HCT116 (cell line): ENCODE measurements at regions not wholly inside any gene's neighbourhood (a gene's known extent, or its start where the extent isn't known, plus 50 kb on each side); places are given as distances from the start of the nearest gene placed in this dataset.

ENCODE experiments used
- ATAC-seq: fragments of 200-7000 bp; cut with Tn5 transposase; 2 replicates; pipeline ENCODE4 v1.9.1; 2020; ENCODE audit warnings: mild to moderate bottlenecking, moderate library complexity
- BruUV-seq: library from RNA; stranded (reverse); fragments of 400-500 nt; replicated peaks from 2 replicates; lab custom pipeline; 2021; lab: Mats Ljungman, UMichigan
- CTCF ChIA-PET: fragments of 300-600 bp; sonication (Branson Sonifier 250); formaldehyde crosslinking; loops from one replicate; lab custom pipeline; 2021; ENCODE audit warnings: antibody characterized with exemption; lab: Charles Lee
- POLR2A ChIA-PET: fragments of 300-600, 350-600 bp; sonication (Branson Sonifier 250); formaldehyde crosslinking; loops from one replicate; lab custom pipeline; 2021; ENCODE audit warnings: antibody characterized with exemption; lab: Charles Lee
- RAD21 ChIA-PET, 2 experiments: fragments of 300-600 bp; sonication (Branson Sonifier 250); formaldehyde crosslinking; loops; one replicate each; lab custom pipeline; 2023; ENCODE audit warnings: low total read pairs in 2 of 2; ENCODE audit not compliant: uncharacterized antibody in 2 of 2, unreplicated experiment in 2 of 2, low non-redundant PET in 1 of 2; lab: Charles Lee
- DNase-seq: peaks from one replicate; pipeline ENCODE4 v3.0.0-alpha.2; 2010; ENCODE audit warnings: low read depth, low spot score
- H2AFZ ChIP-seq: fragments of 200-600 bp; shearing (Covaris generic), sonication (generic); 2 replicates; pipeline ENCODE4 v1.6.1; 2017; ENCODE audit warnings: low read depth, mixed run types, mixed read lengths, antibody characterized with exemption, low read length; ENCODE audit not compliant: poor library complexity, severe bottlenecking
- H3K27ac ChIP-seq: 2 replicates; pipeline ENCODE4 v1.5.1; 2012; ENCODE audit warnings: low read depth, low read length
- H3K27me3 ChIP-seq: fragments of 200-600 bp; sonication (generic); 2 replicates; pipeline ENCODE4 v1.6.1; 2016; ENCODE audit warnings: mixed run types, low read length, mixed read lengths; ENCODE audit not compliant: insufficient read depth
- H3K36me3 ChIP-seq, 2 experiments: fragments of 200-500 bp in 1 of 2; fragments of 200-600 bp in 1 of 2; sonication (Bioruptor generic) in 1 of 2; sonication (generic) in 1 of 2; 2 replicates each; pipeline versions ENCODE4 v1.5.1 to v1.6.1; 2014 to 2016; ENCODE audit warnings: low read length in 2 of 2, inconsistent platforms in 1 of 2, mixed read lengths in 1 of 2, mixed run types in 1 of 2; ENCODE audit not compliant: insufficient read depth in 2 of 2, control insufficient read depth in 1 of 2
- H3K4me1 ChIP-seq, 2 experiments: fragments of 200-600 bp in 1 of 2; sonication (generic) in 1 of 2; 2 replicates each; pipeline versions ENCODE4 v1.5.1 to v1.6.1; 2012 to 2017; ENCODE audit warnings: low read length in 2 of 2, inconsistent platforms in 1 of 2, mild to moderate bottlenecking in 1 of 2, mixed read lengths in 1 of 2, mixed run types in 1 of 2, moderate library complexity in 1 of 2; ENCODE audit not compliant: insufficient read depth in 2 of 2, control insufficient read depth in 1 of 2
- H3K4me2 ChIP-seq: fragments of 200-600 bp; sonication (generic); 2 replicates; pipeline ENCODE4 v1.6.1; 2017; ENCODE audit warnings: mixed run types, low read length, mixed read lengths
- H3K4me3 ChIP-seq, 2 experiments: fragments of 200-600 bp in 1 of 2; sonication (generic) in 1 of 2; replicated peaks in 1 of 2; 2 replicates each; pipeline ENCODE4 v1.5.1; 2011 to 2016; ENCODE audit warnings: low read length in 2 of 2, control low read depth in 1 of 2, low read depth in 1 of 2, mild to moderate bottlenecking in 1 of 2, mixed read lengths in 1 of 2, mixed run types in 1 of 2
- H3K79me2 ChIP-seq: fragments of 200-600 bp; sonication (generic); 2 replicates; pipeline ENCODE4 v1.6.1; 2017; ENCODE audit warnings: mild to moderate bottlenecking, mixed run types, low read length, moderate library complexity, mixed read lengths; ENCODE audit not compliant: insufficient read depth
- H3K9ac ChIP-seq: fragments of 200-600 bp; sonication (generic); 2 replicates; pipeline ENCODE4 v1.6.1; 2016; ENCODE audit warnings: low read length, mixed read lengths
- H3K9me2 ChIP-seq: fragments of 200-600 bp; sonication (generic), shearing (Covaris generic); 2 replicates; pipeline ENCODE4 v1.6.1; 2017; ENCODE audit warnings: mixed run types, mild to moderate bottlenecking, moderate library complexity; ENCODE audit not compliant: insufficient read depth
- H3K9me3 ChIP-seq, 2 experiments: fragments of 200-500 bp in 1 of 2; fragments of 200-600 bp in 1 of 2; sonication (Bioruptor generic) in 1 of 2; sonication (generic) in 1 of 2; 2 replicates each; pipeline ENCODE4 v1.6.1; 2014 to 2017; ENCODE audit warnings: low read length in 2 of 2, mixed read lengths in 2 of 2, inconsistent platforms in 1 of 2, low read depth in 1 of 2, mild to moderate bottlenecking in 1 of 2, mixed run types in 1 of 2, moderate library complexity in 1 of 2; ENCODE audit not compliant: control insufficient read depth in 1 of 2, insufficient read depth in 1 of 2
- H4K20me1 ChIP-seq: fragments of 200-600 bp; sonication (generic), shearing (Covaris generic); 2 replicates; pipeline ENCODE4 v1.6.1; 2017; ENCODE audit warnings: mixed run types, mild to moderate bottlenecking, moderate library complexity; ENCODE audit not compliant: insufficient read depth
- CBX3 ChIP-seq: IDR thresholded peaks from 2 replicates; pipeline ENCODE4 v1.6.1; 2012; ENCODE audit warnings: low read depth
- CEBPB ChIP-seq: IDR thresholded peaks from 2 replicates; pipeline ENCODE4 v1.6.1; 2012; ENCODE audit warnings: low read depth
- EGR1 ChIP-seq: IDR thresholded peaks from 2 replicates; pipeline ENCODE4 v1.6.1; 2012; ENCODE audit warnings: low read depth
- ELF1 ChIP-seq: IDR thresholded peaks from 2 replicates; pipeline ENCODE4 v1.6.1; 2012; ENCODE audit warnings: low read depth, borderline replicate concordance
- EZH2 ChIP-seq: fragments of 200-600 bp; sonication (generic); IDR thresholded peaks from 2 replicates; pipeline ENCODE4 v1.6.1; 2017; ENCODE audit warnings: antibody characterized with exemption, mixed run types
- EZH2phosphoT487 ChIP-seq: fragments of 200-600 bp; IDR thresholded peaks from 2 replicates; pipeline ENCODE4 v1.6.1; 2018; ENCODE audit warnings: antibody characterized with exemption, borderline replicate concordance
- FOSL1 ChIP-seq: IDR thresholded peaks from 2 replicates; pipeline ENCODE4 v1.6.1; 2012; ENCODE audit warnings: low read depth
- JUND ChIP-seq: IDR thresholded peaks from 2 replicates; pipeline ENCODE4 v1.6.1; 2012
- POLR2A ChIP-seq: IDR thresholded peaks from 2 replicates; pipeline ENCODE4 v1.7.0; 2011; ENCODE audit warnings: borderline replicate concordance; ENCODE audit not compliant: insufficient read depth, insufficient read length; ENCODE audit errors: extremely low read depth
- POLR2AphosphoS5 ChIP-seq: IDR thresholded peaks from 2 replicates; pipeline ENCODE4 v1.6.1; 2011; ENCODE audit warnings: mild to moderate bottlenecking, low read depth, low read length, moderate library complexity
- SIN3A ChIP-seq: IDR thresholded peaks from 2 replicates; pipeline ENCODE4 v1.6.1; 2012; ENCODE audit warnings: low read depth
- SP1 ChIP-seq: IDR thresholded peaks from 2 replicates; pipeline ENCODE4 v1.6.1; 2012; ENCODE audit warnings: low read depth
- SRF ChIP-seq: IDR thresholded peaks from 2 replicates; pipeline ENCODE4 v1.6.1; 2012; ENCODE audit warnings: low read depth
- TCF7L2 ChIP-seq: IDR thresholded peaks from 2 replicates; pipeline ENCODE4 v1.7.0; 2011; ENCODE audit warnings: borderline replicate concordance, inconsistent platforms; ENCODE audit not compliant: insufficient read depth, insufficient read length; ENCODE audit errors: extremely low read depth
- YY1 ChIP-seq: IDR thresholded peaks from 2 replicates; pipeline ENCODE4 v1.6.1; 2011; ENCODE audit warnings: low read length, low read depth, moderate library complexity, mild to moderate bottlenecking; ENCODE audit not compliant: insufficient replicate concordance; ENCODE audit errors: extremely low read depth
- ZNF274 ChIP-seq: fragments of 200-500 bp; sonication (Bioruptor generic); IDR thresholded peaks from 2 replicates; pipeline ENCODE4 v1.6.1; 2014; ENCODE audit warnings: mild to moderate bottlenecking, low read depth, low read length, inconsistent platforms
- intact Hi-C: fragments of 100-400 bp; cut with micrococcal nuclease; formaldehyde crosslinking; loops from 2 replicates; pipeline ENCODE4 v1.10.0; 2022
- TF ChIP-seq, protein P1 (sequence below), 3 experiments: fragments of 200-600 bp in 1 of 3; sonication (generic) in 1 of 3; IDR thresholded peaks in 2 of 3; conservative IDR thresholded peaks in 1 of 3; 2 replicates each; pipeline ENCODE4 v1.5.1; 2012 to 2017; ENCODE audit warnings: low read depth in 2 of 3, low read length in 2 of 3, antibody characterized with exemption in 1 of 3, borderline replicate concordance in 1 of 3, control low read depth in 1 of 3, mild to moderate bottlenecking in 1 of 3, mixed read lengths in 1 of 3, mixed run types in 1 of 3, moderate library complexity in 1 of 3; ENCODE audit not compliant: insufficient read depth in 1 of 3
- TF ChIP-seq, protein P2 (sequence below): IDR thresholded peaks from 2 replicates; pipeline ENCODE4 v1.6.1; 2012; ENCODE audit warnings: low read depth
- TF ChIP-seq, protein P3 (sequence below): IDR thresholded peaks from 2 replicates; pipeline ENCODE4 v1.6.1; 2011; ENCODE audit warnings: mild to moderate bottlenecking, low read length, moderate library complexity; ENCODE audit not compliant: insufficient replicate concordance; ENCODE audit errors: extremely low read depth
- TF ChIP-seq, protein P4 (sequence below): IDR thresholded peaks from 2 replicates; pipeline ENCODE4 v1.6.1; 2012

DNA sequence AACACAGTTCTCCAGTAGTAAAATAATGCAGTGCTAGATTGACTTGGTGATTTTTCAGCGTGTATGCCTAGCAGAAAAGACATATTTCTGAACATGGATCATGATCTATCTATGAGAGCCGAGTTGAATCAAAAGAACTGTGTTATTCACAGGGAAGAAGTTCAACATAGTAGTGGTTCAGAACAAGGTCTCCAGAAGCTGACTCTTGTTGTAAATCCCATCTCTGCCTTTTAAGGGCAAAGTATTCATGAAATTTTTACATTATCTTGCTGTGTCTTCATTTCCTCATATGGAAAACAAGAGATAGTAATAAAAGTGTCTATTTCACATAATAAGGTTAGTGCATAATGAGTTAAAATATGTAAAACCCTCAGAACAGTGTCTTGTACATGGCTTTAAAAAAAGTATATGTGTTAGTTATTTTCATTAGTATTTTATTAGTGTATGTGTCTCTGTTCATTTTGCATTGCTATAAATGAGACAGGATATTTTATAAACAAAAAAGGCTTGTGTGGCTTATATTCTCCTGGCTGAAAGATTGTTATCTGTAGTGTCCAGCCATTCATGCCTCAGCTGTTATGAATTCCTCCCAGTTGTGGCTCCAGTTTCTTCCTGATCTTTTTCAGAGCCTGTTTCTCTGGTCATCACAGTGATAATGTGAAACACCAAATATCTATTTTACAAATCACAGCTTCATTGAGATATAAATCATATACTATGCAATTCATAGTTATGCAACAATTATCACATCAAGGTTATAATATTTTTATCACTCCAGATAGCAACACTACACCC is 1351.2 kb downstream of the STIM2 start:
- RAD21 ChIA-PET: no interaction called here
- intact Hi-C loops: no loop called here
- Histone ChIP-seq H3K4me2 (no peak overlapping the region), H3K9ac (no peak overlapping the region), H2AFZ (no peak overlapping the region), H3K79me2 (no peaks in the 10 kb centered on the region), H4K20me1 (no peaks in the 10 kb centered on the region), H3K27me3 (no peaks in the 10 kb centered on the region), H3K4me3 (no peak overlapping the region), H3K4me1 (no peaks in the 10 kb centered on the region)
- POLR2A ChIA-PET: no interaction called here
- no TSS peak for BruUV-seq
- TF ChIP-seq POLR2A (no peak), CEBPB (no peak), CBX3 (no peak), YY1 (no peak), EZH2 (no peak), ZNF274 (no peak), POLR2AphosphoS5 (no peak), SRF (no peak), EGR1 (no peak), SIN3A (no peak), EZH2phosphoT487 (no peak), SP1 (no peak), JUND (no peak), ELF1 (no peak), FOSL1 (no peak), TCF7L2 (no peak)
- TF ChIP-seq, protein P1, sequence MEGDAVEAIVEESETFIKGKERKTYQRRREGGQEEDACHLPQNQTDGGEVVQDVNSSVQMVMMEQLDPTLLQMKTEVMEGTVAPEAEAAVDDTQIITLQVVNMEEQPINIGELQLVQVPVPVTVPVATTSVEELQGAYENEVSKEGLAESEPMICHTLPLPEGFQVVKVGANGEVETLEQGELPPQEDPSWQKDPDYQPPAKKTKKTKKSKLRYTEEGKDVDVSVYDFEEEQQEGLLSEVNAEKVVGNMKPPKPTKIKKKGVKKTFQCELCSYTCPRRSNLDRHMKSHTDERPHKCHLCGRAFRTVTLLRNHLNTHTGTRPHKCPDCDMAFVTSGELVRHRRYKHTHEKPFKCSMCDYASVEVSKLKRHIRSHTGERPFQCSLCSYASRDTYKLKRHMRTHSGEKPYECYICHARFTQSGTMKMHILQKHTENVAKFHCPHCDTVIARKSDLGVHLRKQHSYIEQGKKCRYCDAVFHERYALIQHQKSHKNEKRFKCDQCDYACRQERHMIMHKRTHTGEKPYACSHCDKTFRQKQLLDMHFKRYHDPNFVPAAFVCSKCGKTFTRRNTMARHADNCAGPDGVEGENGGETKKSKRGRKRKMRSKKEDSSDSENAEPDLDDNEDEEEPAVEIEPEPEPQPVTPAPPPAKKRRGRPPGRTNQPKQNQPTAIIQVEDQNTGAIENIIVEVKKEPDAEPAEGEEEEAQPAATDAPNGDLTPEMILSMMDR (IDR thresholded peaks at IDR 0.05 in 2 of 3, conservative IDR thresholded peaks at IDR 0.05 in 1 of 3; ENCODE audit: borderline replicate concordance in 1 of 3, insufficient read depth in 1 of 3, low read depth in 2 of 3, low read length in 2 of 3): no peak
- TF ChIP-seq, protein P2, sequence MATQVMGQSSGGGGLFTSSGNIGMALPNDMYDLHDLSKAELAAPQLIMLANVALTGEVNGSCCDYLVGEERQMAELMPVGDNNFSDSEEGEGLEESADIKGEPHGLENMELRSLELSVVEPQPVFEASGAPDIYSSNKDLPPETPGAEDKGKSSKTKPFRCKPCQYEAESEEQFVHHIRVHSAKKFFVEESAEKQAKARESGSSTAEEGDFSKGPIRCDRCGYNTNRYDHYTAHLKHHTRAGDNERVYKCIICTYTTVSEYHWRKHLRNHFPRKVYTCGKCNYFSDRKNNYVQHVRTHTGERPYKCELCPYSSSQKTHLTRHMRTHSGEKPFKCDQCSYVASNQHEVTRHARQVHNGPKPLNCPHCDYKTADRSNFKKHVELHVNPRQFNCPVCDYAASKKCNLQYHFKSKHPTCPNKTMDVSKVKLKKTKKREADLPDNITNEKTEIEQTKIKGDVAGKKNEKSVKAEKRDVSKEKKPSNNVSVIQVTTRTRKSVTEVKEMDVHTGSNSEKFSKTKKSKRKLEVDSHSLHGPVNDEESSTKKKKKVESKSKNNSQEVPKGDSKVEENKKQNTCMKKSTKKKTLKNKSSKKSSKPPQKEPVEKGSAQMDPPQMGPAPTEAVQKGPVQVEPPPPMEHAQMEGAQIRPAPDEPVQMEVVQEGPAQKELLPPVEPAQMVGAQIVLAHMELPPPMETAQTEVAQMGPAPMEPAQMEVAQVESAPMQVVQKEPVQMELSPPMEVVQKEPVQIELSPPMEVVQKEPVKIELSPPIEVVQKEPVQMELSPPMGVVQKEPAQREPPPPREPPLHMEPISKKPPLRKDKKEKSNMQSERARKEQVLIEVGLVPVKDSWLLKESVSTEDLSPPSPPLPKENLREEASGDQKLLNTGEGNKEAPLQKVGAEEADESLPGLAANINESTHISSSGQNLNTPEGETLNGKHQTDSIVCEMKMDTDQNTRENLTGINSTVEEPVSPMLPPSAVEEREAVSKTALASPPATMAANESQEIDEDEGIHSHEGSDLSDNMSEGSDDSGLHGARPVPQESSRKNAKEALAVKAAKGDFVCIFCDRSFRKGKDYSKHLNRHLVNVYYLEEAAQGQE: no peak
- TF ChIP-seq, protein P3, sequence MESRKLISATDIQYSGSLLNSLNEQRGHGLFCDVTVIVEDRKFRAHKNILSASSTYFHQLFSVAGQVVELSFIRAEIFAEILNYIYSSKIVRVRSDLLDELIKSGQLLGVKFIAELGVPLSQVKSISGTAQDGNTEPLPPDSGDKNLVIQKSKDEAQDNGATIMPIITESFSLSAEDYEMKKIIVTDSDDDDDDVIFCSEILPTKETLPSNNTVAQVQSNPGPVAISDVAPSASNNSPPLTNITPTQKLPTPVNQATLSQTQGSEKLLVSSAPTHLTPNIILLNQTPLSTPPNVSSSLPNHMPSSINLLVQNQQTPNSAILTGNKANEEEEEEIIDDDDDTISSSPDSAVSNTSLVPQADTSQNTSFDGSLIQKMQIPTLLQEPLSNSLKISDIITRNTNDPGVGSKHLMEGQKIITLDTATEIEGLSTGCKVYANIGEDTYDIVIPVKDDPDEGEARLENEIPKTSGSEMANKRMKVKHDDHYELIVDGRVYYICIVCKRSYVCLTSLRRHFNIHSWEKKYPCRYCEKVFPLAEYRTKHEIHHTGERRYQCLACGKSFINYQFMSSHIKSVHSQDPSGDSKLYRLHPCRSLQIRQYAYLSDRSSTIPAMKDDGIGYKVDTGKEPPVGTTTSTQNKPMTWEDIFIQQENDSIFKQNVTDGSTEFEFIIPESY: no peak
- TF ChIP-seq, protein P4, sequence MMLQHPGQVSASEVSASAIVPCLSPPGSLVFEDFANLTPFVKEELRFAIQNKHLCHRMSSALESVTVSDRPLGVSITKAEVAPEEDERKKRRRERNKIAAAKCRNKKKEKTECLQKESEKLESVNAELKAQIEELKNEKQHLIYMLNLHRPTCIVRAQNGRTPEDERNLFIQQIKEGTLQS: no peak
- TF ChIP-seq, all 23 proteins: peak for 0
- Histone ChIP-seq H3K36me3 (no peaks in the 10 kb centered on the region), H3K9me3 (no peaks in the 10 kb centered on the region), H3K27ac (no peak overlapping the region), H3K9me2 (no peaks in the 10 kb centered on the region)
- DNase-seq: no peak
- no peak for ATAC-seq
- CTCF ChIA-PET: no interaction called here
